ENCODE measurements at regions not wholly inside any gene's neighbourhood (a gene's known extent, or its start where the extent isn't known, plus 50 kb on each side); places are given as distances from the start of the nearest gene placed in this dataset.

- H3K27me3 ChIP-seq (ENCODE audit: insufficient read depth, low read length), result no peaks in the 10 kb centered on the region
- no peak overlapping the region for H3K4me3 ChIP-seq (ENCODE audit: low read length)
- H3K4me1 ChIP-seq (ENCODE audit: insufficient read depth, low read length), result no peaks in the 10 kb centered on the region
- no peaks in the 10 kb centered on the region for H3K9me3 ChIP-seq (ENCODE audit: low read depth, low read length)
These were observed 267.3 kb downstream of the DLEU7 start for GRCh38 chr13:50576156-50576555.

DNA sequence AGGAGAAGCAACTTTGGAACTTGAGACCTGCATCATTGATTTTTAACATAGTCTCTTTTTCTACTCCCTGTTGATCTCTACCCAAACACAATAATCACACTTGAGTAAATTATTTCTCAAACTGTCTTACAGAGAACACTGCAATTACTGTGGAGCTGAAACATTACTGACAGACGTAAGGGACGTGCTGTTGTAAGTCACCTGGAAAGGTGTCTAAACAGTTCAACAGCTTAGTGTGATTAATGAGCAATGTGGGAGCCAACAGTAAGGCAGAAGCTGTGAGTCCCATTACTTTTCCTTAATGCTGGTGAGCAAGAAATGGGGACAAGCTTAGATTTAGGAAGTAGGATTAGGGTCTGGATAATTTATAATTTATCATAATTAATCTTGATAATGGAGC lies 265.7 kb downstream of the DLEU7 start:
- Histone ChIP-seq H3K27me3 (ENCODE audit: insufficient read depth, low read length) (no peaks in the 10 kb centered on the region), H3K9me3 (ENCODE audit: low read depth, low read length) (no peaks in the 10 kb centered on the region), H3K4me1 (ENCODE audit: insufficient read depth, low read length) (no peaks in the 10 kb centered on the region), H3K4me3 (ENCODE audit: low read length) (no peak overlapping the region)

DNA sequence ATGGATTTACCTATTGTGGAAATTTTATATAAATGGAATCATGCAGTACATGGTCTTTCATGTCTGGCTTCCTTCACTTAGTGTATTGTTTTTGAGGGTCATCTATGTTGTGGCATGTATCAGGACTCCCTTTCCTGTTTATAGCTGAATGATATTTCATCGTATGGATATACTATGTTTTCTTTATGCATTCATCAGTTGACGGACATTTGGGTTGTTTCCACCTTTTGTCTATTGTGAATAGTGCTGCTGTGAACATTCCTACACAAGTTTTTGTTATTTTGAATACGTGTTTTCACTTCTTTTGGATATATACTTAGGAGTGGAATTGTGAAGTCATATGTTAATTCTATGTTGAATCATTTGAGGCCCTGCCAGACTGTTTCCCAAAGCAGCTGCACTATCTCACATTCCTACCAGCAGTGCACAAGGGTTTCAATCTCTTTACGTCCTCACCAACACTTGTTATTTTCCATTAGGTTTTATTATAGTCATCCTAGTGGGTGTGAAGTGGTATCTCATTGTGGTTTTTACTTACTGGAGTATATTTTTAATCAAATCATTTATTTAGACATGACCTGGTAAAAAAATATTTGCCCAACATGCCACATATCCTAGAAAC lies 262.7 kb downstream of the DLEU7 start:
- H3K27me3 ChIP-seq (ENCODE audit: insufficient read depth, low read length), result no peaks in the 10 kb centered on the region

GRCh38 chr13:50581586-50582196 lies 261.8 kb downstream of the DLEU7 start:
- Histone ChIP-seq H3K4me3 (ENCODE audit: low read length) (no peak overlapping the region), H3K4me1 (ENCODE audit: insufficient read depth, low read length) (peaks cover under 1% of the 10 kb centered on the region), H3K27me3 (ENCODE audit: insufficient read depth, low read length) (no peaks in the 10 kb centered on the region), H3K9me3 (ENCODE audit: low read depth, low read length) (no peaks in the 10 kb centered on the region)

More for the DNA sequence above, 262.7 kb downstream of the DLEU7 start:
- H3K9me3 ChIP-seq (ENCODE audit: low read depth, low read length), result no peaks in the 10 kb centered on the region
- no peak overlapping the region for H3K4me3 ChIP-seq (ENCODE audit: low read length)
- no peaks in the 10 kb centered on the region for H3K4me1 ChIP-seq (ENCODE audit: insufficient read depth, low read length)

GRCh38 chr13:50584856-50585580 lies 258.5 kb downstream of the DLEU7 start:
- no peak overlapping the region for H3K4me3 ChIP-seq (ENCODE audit: low read length)
- H3K4me1 ChIP-seq (ENCODE audit: insufficient read depth, low read length), result peaks cover 16% of the 10 kb centered on the region
- no peaks in the 10 kb centered on the region for H3K9me3 ChIP-seq (ENCODE audit: low read depth, low read length)
- no peaks in the 10 kb centered on the region for H3K27me3 ChIP-seq (ENCODE audit: insufficient read depth, low read length)

- Histone ChIP-seq H3K27me3 (ENCODE audit: insufficient read depth, low read length) (no peaks in the 10 kb centered on the region), H3K4me3 (ENCODE audit: low read length) (no peak overlapping the region), H3K4me1 (ENCODE audit: insufficient read depth, low read length) (peaks cover 16% of the 10 kb centered on the region), H3K9me3 (ENCODE audit: low read depth, low read length) (no peaks in the 10 kb centered on the region)
These were observed 257.6 kb downstream of the DLEU7 start for GRCh38 chr13:50585674-50586413.

- Histone ChIP-seq H3K9me3 (ENCODE audit: low read depth, low read length) (no peaks in the 10 kb centered on the region), H3K4me3 (ENCODE audit: low read length) (no peak overlapping the region), H3K27me3 (ENCODE audit: insufficient read depth, low read length) (no peaks in the 10 kb centered on the region), H3K4me1 (ENCODE audit: insufficient read depth, low read length) (peaks cover 16% of the 10 kb centered on the region)
These were observed 256.9 kb downstream of the DLEU7 start for GRCh38 chr13:50586414-50587083.

- no peaks in the 10 kb centered on the region for H3K27me3 ChIP-seq (ENCODE audit: insufficient read depth, low read length)
- H3K9me3 ChIP-seq (ENCODE audit: low read depth, low read length), result no peaks in the 10 kb centered on the region
- peaks cover 16% of the 10 kb centered on the region for H3K4me1 ChIP-seq (ENCODE audit: insufficient read depth, low read length)
- H3K4me3 ChIP-seq (ENCODE audit: low read length), result no peak overlapping the region
These were observed 256.4 kb downstream of the DLEU7 start for GRCh38 chr13:50587115-50587514.

DNA sequence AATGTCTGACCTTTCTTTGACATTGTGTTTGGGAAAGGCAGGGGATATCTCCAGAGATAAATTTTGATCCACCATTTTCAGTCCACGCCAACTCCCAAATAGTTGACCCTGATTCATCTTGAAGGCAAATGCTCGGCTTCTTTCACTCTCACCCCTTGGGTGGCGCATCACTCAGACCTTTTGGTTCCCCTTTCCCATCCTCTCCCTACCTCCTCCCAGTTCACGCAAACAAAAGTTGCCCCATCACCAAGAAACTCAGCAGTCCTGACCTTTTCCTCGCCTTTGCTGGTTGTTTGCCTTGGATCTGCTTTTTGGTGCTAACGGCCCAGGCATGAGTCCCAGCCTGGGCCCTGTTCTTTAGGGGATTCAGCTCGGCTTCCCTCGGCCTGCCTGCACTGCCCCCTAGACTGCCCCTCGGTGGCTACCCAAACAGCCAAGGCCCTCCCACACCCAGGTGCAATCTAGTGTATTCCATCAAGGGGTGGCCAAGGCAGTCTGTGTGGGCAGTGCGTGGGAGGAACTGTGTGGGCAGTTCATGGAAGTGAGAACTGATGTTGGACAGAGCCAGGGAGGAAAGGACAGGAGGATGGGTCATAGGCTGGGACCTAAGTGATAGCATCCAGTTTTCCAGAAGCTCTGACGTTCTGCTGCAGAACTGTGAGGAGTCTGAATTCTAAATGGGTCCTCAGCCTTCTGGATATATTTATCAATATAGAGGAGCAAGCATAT lies 255.7 kb downstream of the DLEU7 start:
- Histone ChIP-seq H3K4me3 (ENCODE audit: low read length) (no peak overlapping the region), H3K4me1 (ENCODE audit: insufficient read depth, low read length) (peaks cover 16% of the 10 kb centered on the region), H3K9me3 (ENCODE audit: low read depth, low read length) (no peaks in the 10 kb centered on the region), H3K27me3 (ENCODE audit: insufficient read depth, low read length) (no peaks in the 10 kb centered on the region)

- no peaks in the 10 kb centered on the region for H3K27me3 ChIP-seq (ENCODE audit: insufficient read depth, low read length)
- H3K4me1 ChIP-seq (ENCODE audit: insufficient read depth, low read length), result peaks cover 16% of the 10 kb centered on the region
- H3K4me3 ChIP-seq (ENCODE audit: low read length), result no peak overlapping the region
- H3K9me3 ChIP-seq (ENCODE audit: low read depth, low read length), result no peaks in the 10 kb centered on the region
These were observed 254.9 kb downstream of the DLEU7 start for GRCh38 chr13:50588491-50589130.

- Histone ChIP-seq H3K4me1 (ENCODE audit: insufficient read depth, low read length) (peaks cover 16% of the 10 kb centered on the region), H3K9me3 (ENCODE audit: low read depth, low read length) (no peaks in the 10 kb centered on the region), H3K4me3 (ENCODE audit: low read length) (no peak overlapping the region), H3K27me3 (ENCODE audit: insufficient read depth, low read length) (no peaks in the 10 kb centered on the region)
These were observed 254.4 kb downstream of the DLEU7 start for GRCh38 chr13:50589139-50589538.

GRCh38 chr13:50589651-50590054 lies 253.8 kb downstream of the DLEU7 start:
- no peaks in the 10 kb centered on the region for H3K9me3 ChIP-seq (ENCODE audit: low read depth, low read length)
- no peaks in the 10 kb centered on the region for H3K27me3 ChIP-seq (ENCODE audit: insufficient read depth, low read length)
- H3K4me1 ChIP-seq (ENCODE audit: insufficient read depth, low read length), result peaks cover 19% of the 10 kb centered on the region
- H3K4me3 ChIP-seq (ENCODE audit: low read length), result no peak overlapping the region

DNA sequence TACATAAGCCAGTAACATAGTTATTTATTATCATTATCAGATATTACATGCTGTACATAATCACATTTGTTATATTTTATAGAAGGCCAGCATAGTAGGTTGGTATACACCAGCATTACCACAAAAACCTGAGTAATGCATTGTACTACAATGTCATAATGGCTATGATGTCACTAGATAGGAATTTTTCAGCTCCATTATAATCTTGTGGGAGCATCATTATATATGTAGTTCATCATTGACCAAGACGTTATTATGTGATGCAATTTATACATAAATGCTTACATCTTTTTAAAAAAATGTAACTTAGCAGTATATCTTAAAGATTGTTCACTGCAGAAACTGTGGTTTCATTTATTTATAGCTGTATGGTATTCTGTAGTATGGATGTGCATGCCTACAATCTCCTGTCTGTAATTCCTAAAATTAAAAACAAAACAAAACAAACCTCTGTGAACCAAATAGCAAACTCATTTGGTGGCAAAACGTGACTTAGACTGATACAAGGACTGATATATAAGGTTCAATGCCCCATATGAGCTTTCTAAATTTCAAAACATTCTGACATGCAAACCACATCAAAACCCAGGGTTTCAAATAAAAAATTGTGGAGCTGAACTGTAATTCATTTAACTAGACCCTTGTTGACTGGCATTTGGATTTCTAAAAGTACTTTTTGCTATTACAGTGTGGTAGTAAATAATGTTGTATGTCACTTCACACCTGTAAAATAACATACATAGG lies 250.9 kb downstream of the DLEU7 start:
- H3K4me1 ChIP-seq (ENCODE audit: insufficient read depth, low read length), result peaks cover 34% of the 10 kb centered on the region
- H3K4me3 ChIP-seq (ENCODE audit: low read length), result no peak overlapping the region
- H3K9me3 ChIP-seq (ENCODE audit: low read depth, low read length), result no peaks in the 10 kb centered on the region
- H3K27me3 ChIP-seq (ENCODE audit: insufficient read depth, low read length), result no peaks in the 10 kb centered on the region

All from mononuclear cell (primary cell).